GM12872 (cell line): ENCODE measurements at regions not wholly inside any gene's neighbourhood (a gene's known extent, or its start where the extent isn't known, plus 50 kb on each side); places are given as distances from the start of the nearest gene placed in this dataset.

Source experiments
- TF ChIP-seq, protein P1 (sequence below): IDR thresholded peaks from 3 replicates; pipeline ENCODE4 v1.5.1; 2011; ENCODE audit warnings: low read depth, mild to moderate bottlenecking, low read length, moderate library complexity; ENCODE audit not compliant: insufficient read depth

DNA sequence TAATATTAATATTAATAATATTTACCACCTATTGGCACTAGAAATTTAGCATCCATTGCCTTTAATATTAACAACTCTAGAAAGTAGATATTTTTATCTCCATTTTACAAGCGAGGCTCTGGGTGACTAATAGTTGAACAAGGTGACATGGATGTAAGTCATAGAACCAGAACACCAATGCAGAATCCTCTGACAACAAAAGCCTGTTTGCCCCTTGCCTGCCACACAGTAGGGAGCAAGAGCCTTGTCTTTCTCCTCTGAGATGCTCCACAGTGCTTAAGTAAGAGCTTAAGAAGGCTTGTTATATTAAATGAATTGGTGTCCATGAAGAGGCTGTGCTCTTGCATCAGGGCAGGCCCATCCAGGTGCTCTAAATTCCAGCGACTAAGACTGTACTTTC, 51.2 kb upstream of the LBX1 start:
- TF ChIP-seq, protein P1, sequence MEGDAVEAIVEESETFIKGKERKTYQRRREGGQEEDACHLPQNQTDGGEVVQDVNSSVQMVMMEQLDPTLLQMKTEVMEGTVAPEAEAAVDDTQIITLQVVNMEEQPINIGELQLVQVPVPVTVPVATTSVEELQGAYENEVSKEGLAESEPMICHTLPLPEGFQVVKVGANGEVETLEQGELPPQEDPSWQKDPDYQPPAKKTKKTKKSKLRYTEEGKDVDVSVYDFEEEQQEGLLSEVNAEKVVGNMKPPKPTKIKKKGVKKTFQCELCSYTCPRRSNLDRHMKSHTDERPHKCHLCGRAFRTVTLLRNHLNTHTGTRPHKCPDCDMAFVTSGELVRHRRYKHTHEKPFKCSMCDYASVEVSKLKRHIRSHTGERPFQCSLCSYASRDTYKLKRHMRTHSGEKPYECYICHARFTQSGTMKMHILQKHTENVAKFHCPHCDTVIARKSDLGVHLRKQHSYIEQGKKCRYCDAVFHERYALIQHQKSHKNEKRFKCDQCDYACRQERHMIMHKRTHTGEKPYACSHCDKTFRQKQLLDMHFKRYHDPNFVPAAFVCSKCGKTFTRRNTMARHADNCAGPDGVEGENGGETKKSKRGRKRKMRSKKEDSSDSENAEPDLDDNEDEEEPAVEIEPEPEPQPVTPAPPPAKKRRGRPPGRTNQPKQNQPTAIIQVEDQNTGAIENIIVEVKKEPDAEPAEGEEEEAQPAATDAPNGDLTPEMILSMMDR: no peak

DNA sequence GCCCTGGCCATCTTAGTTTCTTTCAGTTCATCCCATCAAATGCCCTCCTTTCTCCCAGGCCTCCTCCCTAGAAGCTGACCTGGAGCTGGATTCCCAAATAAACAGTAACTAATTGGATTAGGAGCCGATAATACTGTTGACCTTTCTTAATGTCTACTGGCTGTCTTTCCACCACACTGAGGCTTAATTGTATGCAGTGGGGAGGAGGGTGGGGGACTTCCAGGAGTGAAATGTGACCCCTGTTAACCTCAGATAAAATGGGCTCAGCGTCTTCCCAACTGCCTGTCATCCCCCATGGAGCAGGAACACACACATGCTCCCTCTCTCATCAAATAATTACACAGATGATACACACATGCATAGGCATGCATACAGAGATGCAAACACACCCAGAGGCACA, 53.7 kb upstream of the LBX1 start:
- TF ChIP-seq, protein P1: no peak

DNA sequence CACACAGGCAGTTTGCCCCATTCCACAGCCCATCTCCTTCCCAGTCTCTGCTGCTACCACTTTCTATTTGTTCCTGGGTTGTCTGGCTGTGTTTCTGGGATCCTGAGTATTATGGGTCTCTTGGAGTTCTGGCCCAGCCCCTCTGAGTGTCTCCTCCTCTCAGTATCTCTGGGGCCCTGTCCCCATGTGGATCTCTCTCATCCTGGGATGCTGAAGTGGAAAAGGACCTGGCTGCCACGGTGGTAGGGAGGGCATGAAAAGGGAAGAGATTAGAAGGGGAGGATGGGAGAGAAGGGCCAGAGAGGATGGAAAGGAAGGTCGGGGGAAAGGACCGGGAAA, 54.5 kb upstream of the LBX1 start:
- TF ChIP-seq, protein P1: no peak

DNA sequence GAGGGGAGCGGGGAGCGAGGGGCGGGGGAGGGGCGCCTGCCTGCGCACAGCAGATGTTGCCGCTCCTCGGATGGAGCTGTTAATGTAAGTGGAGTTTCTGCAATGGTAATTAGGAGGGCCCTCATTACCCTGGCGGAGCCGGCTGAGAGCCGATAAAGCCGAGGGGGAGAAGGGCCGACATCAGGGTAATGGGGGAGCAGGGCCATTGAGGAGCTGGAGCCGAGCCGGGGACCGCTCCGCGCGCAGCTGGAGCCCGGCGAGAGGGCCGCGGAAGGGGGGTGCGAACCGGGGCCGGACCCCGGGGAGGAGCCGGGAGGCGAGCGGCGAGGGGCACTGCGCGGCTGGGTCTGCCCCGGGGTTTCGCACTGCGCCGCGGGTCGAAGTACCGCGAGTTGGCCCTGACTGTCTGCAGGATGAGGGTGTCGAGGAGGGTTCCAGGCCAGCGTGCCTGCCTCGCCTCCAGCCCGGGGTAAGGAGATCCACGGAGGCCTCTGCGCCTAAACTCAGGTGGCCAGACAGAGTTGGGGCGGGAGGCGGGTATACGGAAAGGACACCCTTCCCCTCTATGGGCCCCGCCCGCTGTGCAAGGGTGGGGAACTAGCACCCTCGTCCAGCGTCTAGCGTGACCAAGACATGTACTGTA, 55.0 kb upstream of the LBX1 start:
- TF ChIP-seq, protein P1: no peak

DNA sequence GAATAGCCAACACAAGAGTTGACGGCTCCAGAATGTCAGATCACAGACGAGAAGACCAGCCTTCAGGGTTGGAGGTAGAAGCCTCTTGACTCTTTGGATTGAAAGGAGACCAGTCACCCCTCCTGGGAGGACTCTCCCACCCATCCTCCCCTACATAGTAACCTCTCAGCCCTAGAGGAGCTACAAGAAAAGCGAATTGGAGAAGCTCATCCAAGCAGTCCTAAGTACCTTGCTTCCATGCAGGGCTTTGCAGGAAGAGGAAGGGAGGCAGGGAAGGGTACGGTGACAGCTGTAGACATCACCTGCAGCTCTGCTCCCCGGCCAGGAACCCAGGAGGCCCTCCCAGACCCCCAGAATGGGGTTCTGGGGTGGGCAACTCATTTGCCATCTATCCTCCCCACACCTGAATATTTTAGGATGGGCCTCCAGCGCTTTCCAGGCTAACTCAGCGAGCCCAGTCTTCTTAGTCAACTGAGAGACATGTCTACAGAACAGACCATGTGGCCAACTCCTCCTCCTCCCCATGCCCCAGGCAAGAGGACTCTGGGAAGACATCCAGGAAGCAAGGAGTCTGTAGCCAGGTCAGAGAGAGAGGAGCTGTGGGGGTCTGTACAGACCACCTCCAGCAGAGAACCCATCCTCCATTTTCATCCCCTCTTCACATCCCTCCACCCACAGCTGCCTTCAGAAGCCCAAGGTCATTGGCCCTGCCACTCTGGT, 55.6 kb upstream of the LBX1 start:
- TF ChIP-seq, protein P1: no peak

DNA sequence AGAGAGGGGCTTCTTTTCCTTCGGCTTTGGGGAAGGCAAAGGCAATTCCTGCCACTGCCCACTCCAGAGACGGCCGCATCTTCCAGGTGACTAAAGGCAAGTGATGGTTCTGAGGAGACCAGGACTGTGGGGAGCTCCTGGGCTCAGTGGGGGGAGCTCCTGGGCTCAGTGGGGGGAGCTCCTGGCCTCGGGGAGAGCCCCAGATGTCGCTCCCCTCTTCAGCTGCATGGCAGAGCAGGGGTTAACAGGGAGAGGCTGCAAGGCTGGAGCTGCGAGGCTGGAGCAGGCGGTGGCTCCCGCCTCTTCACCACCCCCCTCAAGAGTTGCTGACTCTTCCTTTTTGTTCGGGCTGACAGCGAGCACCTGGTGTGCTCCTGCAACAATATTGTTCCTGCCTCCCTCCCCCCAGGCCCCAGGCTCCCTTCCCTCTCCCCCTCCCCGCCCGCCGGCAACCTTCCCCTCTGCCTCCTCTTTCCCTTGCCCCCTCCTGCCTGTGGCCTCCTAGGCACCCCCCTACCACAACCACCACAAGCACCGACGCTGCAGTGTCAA, 56.3 kb upstream of the LBX1 start:
- TF ChIP-seq, protein P1: no peak

DNA sequence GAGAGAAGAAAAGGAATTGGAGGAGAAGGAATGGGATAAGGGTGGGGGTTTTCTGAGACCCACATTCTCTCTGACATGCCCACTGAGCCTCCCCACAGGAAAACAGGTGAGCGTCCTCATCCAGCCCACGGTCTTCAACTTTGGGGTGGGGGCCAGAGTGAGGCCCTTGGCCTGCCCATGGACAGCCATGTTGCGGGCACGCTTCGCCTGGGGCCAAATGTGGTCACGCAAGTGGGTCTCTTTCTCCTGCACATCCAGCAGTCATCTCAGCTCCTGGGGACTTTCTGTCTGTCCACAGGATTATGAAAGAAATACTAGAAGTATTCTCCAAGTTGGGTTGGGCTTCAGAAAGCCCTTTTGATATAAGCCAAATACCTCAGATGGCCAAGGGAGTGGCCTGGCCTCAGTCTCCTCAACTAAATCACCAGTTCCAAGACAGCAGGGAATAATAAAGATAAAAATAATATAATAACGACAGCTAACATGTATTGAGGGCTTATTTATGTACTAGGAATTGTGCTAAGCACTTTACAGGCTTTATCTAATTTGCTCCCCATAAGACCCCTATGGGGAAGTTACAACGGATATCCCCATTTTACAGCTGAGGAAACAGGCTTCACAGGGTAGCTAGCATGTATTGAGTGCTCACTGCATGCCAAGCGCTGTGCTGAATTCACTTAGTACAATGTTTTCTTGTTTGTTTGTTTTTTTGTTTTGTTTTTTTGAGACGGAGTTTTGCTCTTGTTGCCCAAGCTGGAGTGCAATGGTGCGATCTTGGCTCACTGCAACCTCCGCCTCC, 57.2 kb upstream of the LBX1 start:
- TF ChIP-seq, protein P1: no peak
